OCI-LY1 (cell line): ENCODE measurements at regions not wholly inside any gene's neighbourhood (a gene's known extent, or its start where the extent isn't known, plus 50 kb on each side); places are given as distances from the start of the nearest gene placed in this dataset.

Experiments
- H2AFZ ChIP-seq: fragments of 200-600 bp; sonication (generic), shearing (Covaris generic); 2 replicates; pipeline ENCODE4 v1.6.0; 2014; ENCODE audit warnings: antibody characterized with exemption, mild to moderate bottlenecking, low read length
- H3F3A ChIP-seq: fragments of 200-600 bp; sonication (generic), shearing (Covaris generic); 2 replicates; pipeline ENCODE4 v1.6.0; 2014; ENCODE audit warnings: mild to moderate bottlenecking, antibody characterized with exemption, low read length, moderate library complexity; ENCODE audit not compliant: insufficient read depth
- H3K27ac ChIP-seq: fragments of 200-600 bp; sonication (generic); 2 replicates; pipeline ENCODE4 v1.5.1; 2014; ENCODE audit warnings: low read length, mixed run types, mild to moderate bottlenecking, low read depth; ENCODE audit not compliant: poor library complexity, severe bottlenecking
- H3K27me3 ChIP-seq: fragments of 200-600 bp; sonication (generic); 2 replicates; pipeline ENCODE4 v1.6.0; 2014; ENCODE audit warnings: antibody characterized with exemption, mild to moderate bottlenecking, low read length, moderate library complexity; ENCODE audit not compliant: insufficient read depth
- H3K36me3 ChIP-seq: fragments of 200-600 bp; sonication (generic); 2 replicates; pipeline ENCODE4 v1.6.1; 2014; ENCODE audit warnings: mild to moderate bottlenecking, antibody characterized with exemption, low read length, moderate library complexity, mixed read lengths; ENCODE audit not compliant: insufficient read depth
- H3K4me1 ChIP-seq: fragments of 200-600 bp; sonication (generic); 2 replicates; pipeline ENCODE4 v1.5.1; 2014; ENCODE audit warnings: mild to moderate bottlenecking, low read length, moderate library complexity; ENCODE audit not compliant: insufficient read depth, severe bottlenecking
- H3K4me2 ChIP-seq: fragments of 200-600 bp; sonication (generic), shearing (Covaris generic); 2 replicates; pipeline ENCODE4 v1.6.1; 2014; ENCODE audit warnings: low read length
- H3K4me3 ChIP-seq: fragments of 200-600 bp; sonication (generic); 2 replicates; pipeline ENCODE4 v1.5.1; 2014; ENCODE audit warnings: low read length, low read depth, mild to moderate bottlenecking, mixed read lengths; ENCODE audit not compliant: poor library complexity, severe bottlenecking
- H3K79me2 ChIP-seq: fragments of 200-600 bp; shearing (Covaris generic); 2 replicates; pipeline ENCODE4 v1.6.1; 2016; ENCODE audit warnings: mixed run types, low read length, mixed read lengths; ENCODE audit not compliant: insufficient read depth
- H3K9ac ChIP-seq: fragments of 200-600 bp; sonication (generic), shearing (Covaris generic); 2 replicates; pipeline ENCODE4 v1.6.1; 2014; ENCODE audit warnings: mild to moderate bottlenecking, low read length, mixed read lengths
- H3K9me2 ChIP-seq: fragments of 200-600 bp; sonication (generic), shearing (Covaris generic); 2 replicates; pipeline ENCODE4 v1.6.1; 2014; ENCODE audit warnings: low read depth, mild to moderate bottlenecking, low read length, mixed read lengths
- H3K9me3 ChIP-seq: fragments of 200-600 bp; shearing (Covaris generic); 2 replicates; pipeline ENCODE4 v1.6.1; 2014; ENCODE audit warnings: low read length, mixed read lengths
- H4K20me1 ChIP-seq: fragments of 200-600 bp; sonication (generic), shearing (Covaris generic); 2 replicates; pipeline ENCODE4 v1.6.0; 2016; ENCODE audit warnings: mild to moderate bottlenecking, low read length; ENCODE audit not compliant: insufficient read depth
- CTCF ChIP-seq: fragments of 200-600 bp; sonication (generic), shearing (Covaris generic); IDR thresholded peaks from 2 replicates; pipeline ENCODE4 v1.5.1; 2017; ENCODE audit warnings: mild to moderate bottlenecking, antibody characterized with exemption, low read length, moderate library complexity, mixed read lengths
- EZH2 ChIP-seq: fragments of 200-600 bp; sonication (generic), shearing (Covaris generic); IDR thresholded peaks from 2 replicates; pipeline ENCODE4 v1.8.0; 2017; ENCODE audit warnings: borderline replicate concordance, mixed run types, mild to moderate bottlenecking, antibody characterized with exemption, low read length, moderate library complexity, mixed read lengths

GRCh38 chr7:47191316-47191715 is 390.6 kb downstream of the TNS3 start:
- H3K27me3 ChIP-seq: 0 out of 2 replicates have a peak, but pooled peaks cover 3% of the 10 kb centered on the region
- no peaks in the 10 kb centered on the region for H3K4me1 ChIP-seq
- H3K79me2 ChIP-seq: no peaks in the 10 kb centered on the region
- no peak overlapping the region for H3K4me3 ChIP-seq
- no peak overlapping the region for H3K27ac ChIP-seq
- no peaks in the 10 kb centered on the region for H3K9me2 ChIP-seq
- no peaks in the 10 kb centered on the region for H3K36me3 ChIP-seq
- no peak overlapping the region for H3K9ac ChIP-seq
- no peak overlapping the region for H2AFZ ChIP-seq
- H3K9me3 ChIP-seq: no peaks in the 10 kb centered on the region
- no peak overlapping the region for H3K4me2 ChIP-seq
- TF ChIP-seq EZH2: no peak
- no peak for TF ChIP-seq CTCF
- H3F3A ChIP-seq: no peaks in the 10 kb centered on the region
- H4K20me1 ChIP-seq: no peaks in the 10 kb centered on the region

- H4K20me1 ChIP-seq: no peaks in the 10 kb centered on the region
- H3K79me2 ChIP-seq: no peaks in the 10 kb centered on the region
- no peaks in the 10 kb centered on the region for H3K36me3 ChIP-seq
- TF ChIP-seq CTCF: no peak
- no peak for TF ChIP-seq EZH2
- no peak overlapping the region for H3K4me3 ChIP-seq
- H3K9ac ChIP-seq: no peak overlapping the region
- H3K27ac ChIP-seq: no peak overlapping the region
- no peak overlapping the region for H3K4me2 ChIP-seq
- peaks cover 4% of the 10 kb centered on the region for H3K4me1 ChIP-seq
- H3F3A ChIP-seq: no peaks in the 10 kb centered on the region
- H3K9me2 ChIP-seq: no peaks in the 10 kb centered on the region
- no peaks in the 10 kb centered on the region for H3K9me3 ChIP-seq
- 0 out of 2 replicates have a peak, but pooled peaks cover 3% of the 10 kb centered on the region for H3K27me3 ChIP-seq
- no peak overlapping the region for H2AFZ ChIP-seq
Measured at GRCh38 chr7:47190462-47190861, 391.4 kb downstream of the TNS3 start.

- Histone ChIP-seq H3K9ac (no peak overlapping the region), H3K4me2 (no peak overlapping the region), H3K4me1 (peaks cover 8% of the 10 kb centered on the region), H3K9me2 (no peaks in the 10 kb centered on the region), H4K20me1 (no peaks in the 10 kb centered on the region), H3K36me3 (no peaks in the 10 kb centered on the region), H3K27me3 (no peaks in the 10 kb centered on the region), H3F3A (no peaks in the 10 kb centered on the region), H3K27ac (no peak overlapping the region), H3K9me3 (no peaks in the 10 kb centered on the region), H3K4me3 (no peak overlapping the region), H2AFZ (no peak overlapping the region), H3K79me2 (no peaks in the 10 kb centered on the region)
- TF ChIP-seq CTCF (no peak), EZH2 (no peak)
Measured at GRCh38 chr7:47188653-47189315, 393.1 kb downstream of the TNS3 start.
